Superior temporal gyrus (tissue), 1 donor: ENCODE measurements at regions not wholly inside any gene's neighbourhood (a gene's known extent, or its start where the extent isn't known, plus 50 kb on each side); places are given as distances from the start of the nearest gene placed in this dataset.
"Not testable (repeated sequence)": the region's sequence is repeated elsewhere in the genome, so short reads cannot be mapped to it uniquely, and the experiment has no call there.

Source experiments
- DNase-seq: peaks from one replicate; pipeline ENCODE4 v3.0.0-alpha.2; 2016; ENCODE audit errors: extremely low spot score

GRCh38 chr4:27358269-27358668 lies 497.6 kb downstream of the STIM2 start:
- DNase-seq, result no peak

GRCh38 chr4:27360131-27360530 lies 499.5 kb downstream of the STIM2 start:
- DNase-seq, result peak; percentile 28

GRCh38 chr4:27360790-27361267 lies 500.2 kb downstream of the STIM2 start:
- peak; percentile 59 for DNase-seq

GRCh38 chr4:27364509-27364908 lies 503.9 kb downstream of the STIM2 start:
- DNase-seq, result no peak

- no peak for DNase-seq
Observed at GRCh38 chr4:27366104-27366823, 505.6 kb downstream of the STIM2 start.

- DNase-seq, result no peak
Observed at GRCh38 chr4:27368781-27369180, 508.1 kb downstream of the STIM2 start.

GRCh38 chr4:27381815-27382214 lies 521.2 kb downstream of the STIM2 start:
- DNase-seq, result no peak

GRCh38 chr4:27387711-27388110 lies 527.1 kb downstream of the STIM2 start:
- DNase-seq, result no peak

- no peak for DNase-seq
Observed at GRCh38 chr4:27397886-27398285, 537.2 kb downstream of the STIM2 start.

GRCh38 chr4:27398631-27399310 lies 538.1 kb downstream of the STIM2 start:
- no peak for DNase-seq

GRCh38 chr4:27407616-27408015 lies 547.0 kb downstream of the STIM2 start:
- no peak for DNase-seq

GRCh38 chr4:27412613-27413012 lies 552.0 kb downstream of the STIM2 start:
- DNase-seq, result no peak

- DNase-seq, result no peak
Observed at GRCh38 chr4:27414887-27415731, 554.5 kb downstream of the STIM2 start.

GRCh38 chr4:27428661-27429060 lies 568.0 kb downstream of the STIM2 start:
- DNase-seq, result no peak

GRCh38 chr4:27429364-27429871 lies 568.8 kb downstream of the STIM2 start:
- no peak for DNase-seq

GRCh38 chr4:27442146-27442545 lies 581.5 kb downstream of the STIM2 start:
- DNase-seq, result no peak

- not testable (repeated sequence) for DNase-seq
Observed at GRCh38 chr4:27442661-27443060, 582.0 kb downstream of the STIM2 start.

GRCh38 chr4:27463816-27464215 lies 603.2 kb downstream of the STIM2 start:
- no peak for DNase-seq

GRCh38 chr4:27467351-27467750 lies 606.7 kb downstream of the STIM2 start:
- DNase-seq, result no peak

GRCh38 chr4:27472364-27472763 lies 611.7 kb downstream of the STIM2 start:
- no peak for DNase-seq

GRCh38 chr4:27474691-27475090 lies 614.0 kb downstream of the STIM2 start:
- DNase-seq, result no peak

- DNase-seq, result no peak
Observed at GRCh38 chr4:27484216-27484615, 623.6 kb downstream of the STIM2 start.
